Smooth muscle cell (in vitro differentiated cells): ENCODE measurements at regions not wholly inside any gene's neighbourhood (a gene's known extent, or its start where the extent isn't known, plus 50 kb on each side); places are given as distances from the start of the nearest gene placed in this dataset. TPM values are rescaled to one million over a fixed set of nuclear protein-coding genes. Genes with fewer than 3 reads are reported as not detected.

Experiments
- DNase-seq: peaks from one replicate; lab custom pipeline; 2025; ENCODE audit not compliant: unreplicated experiment; lab: John Stamatoyannopoulos, UW
- H2AFZ ChIP-seq: fragments of 200-600 bp; sonication (generic); 2 replicates; pipeline ENCODE4 v1.6.0; 2016; ENCODE audit warnings: antibody characterized with exemption, low read depth, mild to moderate bottlenecking
- H3F3A ChIP-seq: fragments of 200-600 bp; sonication (generic); 2 replicates; pipeline ENCODE4 v1.6.0; 2017; ENCODE audit warnings: antibody characterized with exemption, low read depth
- H3K27ac ChIP-seq: fragments of 200-600 bp; sonication (generic); 2 replicates; pipeline ENCODE4 v1.5.1; 2016; ENCODE audit warnings: low read depth, mild to moderate bottlenecking
- H3K27me3 ChIP-seq: fragments of 200-600 bp; sonication (generic); 2 replicates; pipeline ENCODE4 v1.6.1; 2016; ENCODE audit warnings: low read depth, mild to moderate bottlenecking
- H3K36me3 ChIP-seq: fragments of 200-600 bp; sonication (generic); 2 replicates; pipeline ENCODE4 v1.5.1; 2016; ENCODE audit warnings: low read depth
- H3K4me1 ChIP-seq: fragments of 200-600 bp; sonication (generic); 2 replicates; pipeline ENCODE4 v1.5.1; 2016; ENCODE audit warnings: low read depth
- H3K4me2 ChIP-seq: fragments of 200-600 bp; sonication (generic); 2 replicates; pipeline ENCODE4 v1.6.0; 2016; ENCODE audit warnings: mild to moderate bottlenecking
- H3K4me3 ChIP-seq: fragments of 200-600 bp; sonication (generic); 2 replicates; pipeline ENCODE4 v1.5.1; 2016; ENCODE audit warnings: mild to moderate bottlenecking
- H3K79me2 ChIP-seq: fragments of 200-600 bp; sonication (generic); 2 replicates; pipeline ENCODE4 v1.6.0; 2016; ENCODE audit warnings: low read depth, mild to moderate bottlenecking
- H3K9ac ChIP-seq: fragments of 200-600 bp; sonication (generic); 2 replicates; pipeline ENCODE4 v1.6.0; 2016; ENCODE audit warnings: low read depth
- H3K9me3 ChIP-seq: fragments of 200-600 bp; sonication (generic); replicated peaks from 2 replicates; pipeline ENCODE4 v1.5.1; 2016; ENCODE audit warnings: low read depth
- H4K20me1 ChIP-seq: fragments of 200-600 bp; sonication (generic); 2 replicates; pipeline ENCODE4 v1.6.0; 2016; ENCODE audit warnings: low read depth
- WGBS: methylation state at CpG from one replicate; pipeline ENCODE4 v1.1.7; 2016; ENCODE audit warnings: low lambda C conversion rate; 5-methylcytosine and 5-hydroxymethylcytosine counted together
- small RNA-seq: library from RNA; depleted of rRNA; stranded (forward); fragments of <200 nt; gene quantifications from one replicate; pipeline ENCODE3, GENCODE V24; 2014
- TF ChIP-seq, protein P1 (sequence below): fragments of 200-600 bp; sonication (generic); IDR thresholded peaks from 2 replicates; pipeline ENCODE4 v1.5.1; 2017; ENCODE audit warnings: borderline replicate concordance, mild to moderate bottlenecking, antibody characterized with exemption; ENCODE audit not compliant: insufficient read depth, poor library complexity, severe bottlenecking

DNA sequence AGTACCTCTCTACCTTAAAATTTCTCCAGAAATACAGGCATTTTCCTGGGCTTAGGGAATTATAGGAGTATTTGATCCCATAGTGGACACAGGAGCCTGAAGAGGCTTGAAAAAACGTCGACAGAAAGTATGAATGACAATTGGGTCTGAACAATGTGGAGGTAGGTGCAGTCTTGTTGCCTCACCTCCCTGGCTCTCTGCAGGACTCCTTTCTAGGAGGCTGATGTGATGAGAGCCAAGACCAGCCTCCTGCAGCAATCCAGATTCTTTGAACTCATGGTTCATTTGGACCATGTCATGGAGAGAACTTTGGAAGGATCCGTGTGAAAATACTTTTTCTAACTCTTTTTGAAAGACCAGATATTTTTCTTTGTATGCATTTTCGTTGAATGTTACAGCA, 50.5 kb upstream of the MTF2 start:
- Histone ChIP-seq H3K27ac (no peak overlapping the region), H4K20me1 (no peaks in the 10 kb centered on the region), H3K4me2 (no peak overlapping the region), H3K4me1 (no peaks in the 10 kb centered on the region), H3K4me3 (no peak overlapping the region), H3K36me3 (no peaks in the 10 kb centered on the region), H3K9ac (no peak overlapping the region), H3K9me3 (no peaks in the 10 kb centered on the region), H3F3A (no peaks in the 10 kb centered on the region), H3K27me3 (peaks cover 5% of the 10 kb centered on the region), H3K79me2 (no peaks in the 10 kb centered on the region), H2AFZ (no peak overlapping the region)
- WGBS, result 55% methylated on average over 4 of the region's 4 CpGs
- DNase-seq, result no peak
- TF ChIP-seq, protein P1, sequence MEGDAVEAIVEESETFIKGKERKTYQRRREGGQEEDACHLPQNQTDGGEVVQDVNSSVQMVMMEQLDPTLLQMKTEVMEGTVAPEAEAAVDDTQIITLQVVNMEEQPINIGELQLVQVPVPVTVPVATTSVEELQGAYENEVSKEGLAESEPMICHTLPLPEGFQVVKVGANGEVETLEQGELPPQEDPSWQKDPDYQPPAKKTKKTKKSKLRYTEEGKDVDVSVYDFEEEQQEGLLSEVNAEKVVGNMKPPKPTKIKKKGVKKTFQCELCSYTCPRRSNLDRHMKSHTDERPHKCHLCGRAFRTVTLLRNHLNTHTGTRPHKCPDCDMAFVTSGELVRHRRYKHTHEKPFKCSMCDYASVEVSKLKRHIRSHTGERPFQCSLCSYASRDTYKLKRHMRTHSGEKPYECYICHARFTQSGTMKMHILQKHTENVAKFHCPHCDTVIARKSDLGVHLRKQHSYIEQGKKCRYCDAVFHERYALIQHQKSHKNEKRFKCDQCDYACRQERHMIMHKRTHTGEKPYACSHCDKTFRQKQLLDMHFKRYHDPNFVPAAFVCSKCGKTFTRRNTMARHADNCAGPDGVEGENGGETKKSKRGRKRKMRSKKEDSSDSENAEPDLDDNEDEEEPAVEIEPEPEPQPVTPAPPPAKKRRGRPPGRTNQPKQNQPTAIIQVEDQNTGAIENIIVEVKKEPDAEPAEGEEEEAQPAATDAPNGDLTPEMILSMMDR, result no peak

Small RNAs in the stretch of these regions (small RNA-seq; reads per million reads assigned to genes)
- gene RF00019 (not detected), gene RN7SKP123 (not detected)
